ENCODE measurements at regions not wholly inside any gene's neighbourhood (a gene's known extent, or its start where the extent isn't known, plus 50 kb on each side); places are given as distances from the start of the nearest gene placed in this dataset.

DNA sequence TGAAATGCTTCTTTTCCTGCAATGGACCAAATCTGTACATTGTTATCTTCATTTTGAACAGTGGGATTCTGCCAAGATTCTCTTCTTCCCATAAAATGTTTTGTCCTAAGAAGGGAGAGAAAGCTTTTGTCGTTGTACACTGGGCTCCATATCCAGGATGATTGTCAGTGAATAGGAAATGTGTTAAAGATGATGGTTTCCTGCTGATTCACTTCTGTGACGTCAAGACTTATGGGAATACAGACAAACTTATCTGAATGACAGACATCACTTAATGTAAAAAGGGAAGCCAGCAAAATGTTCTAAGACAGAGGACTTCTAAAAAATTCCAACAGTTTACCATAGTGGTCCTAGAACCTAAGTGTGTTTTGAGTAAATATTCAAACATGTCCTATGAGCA lies 53.7 kb upstream of the HPF1 start:
- H3K79me2 ChIP-seq (ENCODE audit: insufficient read depth, low read length): no peaks in the 10 kb centered on the region
- DNase-seq (ENCODE audit: low spot score) (no peak), FAIRE-seq (no peak), ATAC-seq (no peak)
- intact Hi-C loops (cut with micrococcal nuclease; ENCODE audit: unreplicated experiment) (no loop called here), in situ Hi-C loops (cut with HindIII; ENCODE audit: extremely low pct_ligation_motif_present, low pct_unique_long_range_greater_than_20kb) (no loop called here)
- no TSS peak for BruUV-seq (replicated peaks)
- H3K9ac ChIP-seq (ENCODE audit: insufficient read depth, low read depth, low read length): no peak overlapping the region
- H4K20me1 ChIP-seq (ENCODE audit: insufficient read depth, low read length): no peaks in the 10 kb centered on the region
- no peaks in the 10 kb centered on the region for H3K36me3 ChIP-seq (replicated peaks in 1 of 2; ENCODE audit: control insufficient read depth in 1 of 2, insufficient read depth in 2 of 2, low read length in 2 of 2)
- POLR2A ChIA-PET: no interaction called here
- H3K9me3 ChIP-seq (ENCODE audit: low read length): no peaks in the 10 kb centered on the region
- H3K27ac ChIP-seq (ENCODE audit: extremely low read length, insufficient read depth, low read length): no peak overlapping the region
- no peak overlapping the region for H3K4me3 ChIP-seq (replicated peaks in 1 of 3; ENCODE audit: insufficient read depth in 1 of 3, low read depth in 2 of 3, low read length in 3 of 3)
- WGBS (ENCODE audit: low lambda C conversion rate): 2% methylated on average over 2 of the region's 2 CpGs
- no peak overlapping the region for H3K4me2 ChIP-seq (ENCODE audit: low read depth, low read length)
- no peak overlapping the region for H2AFZ ChIP-seq (ENCODE audit: low read length)
- CTCF ChIA-PET (ENCODE audit: low intra/inter-chr PET ratio, low total read pairs): interaction anchor here (2.5 kb wide), 1 partner anchor 237 kb away, joined by 41 read pairs; no protein-coding TSS in a partner anchor
- no peaks in the 10 kb centered on the region for H3K27me3 ChIP-seq (ENCODE audit: control insufficient read depth in 1 of 2, insufficient read depth in 2 of 2, low read length in 2 of 2)
- H3K4me1 ChIP-seq (ENCODE audit: insufficient read depth, low read length): no peaks in the 10 kb centered on the region
- TF ChIP-seq ZNF10 (CRISPR knock-in tag; IDR thresholded peaks at IDR 0.05; ENCODE audit: borderline replicate concordance, low read depth): no peak
- no peak for TF ChIP-seq NFKBIZ (CRISPR knock-in tag; IDR thresholded peaks at IDR 0.05)
- TF ChIP-seq CREB1 (IDR thresholded peaks at IDR 0.05): peak; percentile 82
- no peak for TF ChIP-seq CREB1 (CRISPR knock-in tag; IDR thresholded peaks at IDR 0.05)
- TF ChIP-seq NAIF1 (CRISPR knock-in tag; IDR thresholded peaks at IDR 0.05; ENCODE audit: borderline replicate concordance): no peak

DNA sequence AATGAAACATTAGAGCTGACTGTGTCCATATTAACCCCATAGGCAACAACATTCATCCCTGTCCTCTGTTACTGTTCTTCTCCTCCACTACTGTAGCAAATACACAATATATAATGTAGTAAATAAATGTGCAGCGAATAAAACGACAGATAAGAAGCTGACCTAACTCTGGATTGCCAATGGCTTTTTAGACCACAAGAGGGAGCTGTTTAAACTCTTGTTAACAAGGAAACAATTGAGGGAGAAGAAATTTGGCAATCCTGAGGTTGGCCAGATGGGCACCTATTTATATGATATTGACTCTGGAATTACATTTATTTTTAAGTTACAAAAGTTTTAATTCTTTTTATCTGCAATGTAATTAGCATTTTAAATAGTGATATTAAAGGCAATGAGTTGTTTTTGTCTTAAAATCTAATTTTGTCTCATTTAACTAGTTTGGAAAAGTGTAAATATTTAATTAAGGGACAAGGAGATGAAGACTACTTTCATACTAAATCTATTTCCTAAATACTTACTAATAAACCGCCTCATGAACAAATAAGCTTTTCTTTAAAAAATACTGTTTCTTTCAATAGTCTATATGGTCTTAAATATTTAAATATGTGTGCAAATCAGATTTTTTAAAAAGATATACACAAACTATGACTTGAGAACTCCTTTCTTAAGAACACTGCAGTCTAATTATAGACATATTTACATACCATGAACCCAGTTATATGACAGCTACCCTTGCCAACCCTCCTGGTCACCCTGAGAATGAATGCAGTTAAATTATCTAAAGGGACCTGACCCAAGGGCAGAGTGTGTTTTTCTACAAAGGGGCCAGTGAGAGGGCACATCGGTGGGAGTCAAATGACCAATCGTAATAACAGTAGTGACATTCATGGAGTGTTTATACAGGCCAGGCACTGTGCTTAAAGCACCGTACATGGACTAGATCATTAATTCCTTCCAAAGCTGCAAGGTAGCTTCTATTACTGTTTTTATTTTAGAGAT lies 52.9 kb upstream of the HPF1 start:
- Histone ChIP-seq H3K79me2 (ENCODE audit: insufficient read depth, low read length) (no peaks in the 10 kb centered on the region), H4K20me1 (ENCODE audit: insufficient read depth, low read length) (no peaks in the 10 kb centered on the region), H3K36me3 (replicated peaks in 1 of 2; ENCODE audit: control insufficient read depth in 1 of 2, insufficient read depth in 2 of 2, low read length in 2 of 2) (no peaks in the 10 kb centered on the region), H3K27ac (ENCODE audit: extremely low read length, insufficient read depth, low read length) (no peak overlapping the region), H3K9ac (ENCODE audit: insufficient read depth, low read depth, low read length) (no peak overlapping the region), H3K4me1 (ENCODE audit: insufficient read depth, low read length) (no peaks in the 10 kb centered on the region), H3K4me2 (ENCODE audit: low read depth, low read length) (no peak overlapping the region), H3K4me3 (replicated peaks in 1 of 3; ENCODE audit: insufficient read depth in 1 of 3, low read depth in 2 of 3, low read length in 3 of 3) (no peak overlapping the region), H3K27me3 (ENCODE audit: control insufficient read depth in 1 of 2, insufficient read depth in 2 of 2, low read length in 2 of 2) (no peaks in the 10 kb centered on the region), H2AFZ (ENCODE audit: low read length) (no peak overlapping the region), H3K9me3 (ENCODE audit: low read length) (no peaks in the 10 kb centered on the region)
- ATAC-seq (peak; percentile 74), FAIRE-seq (peak; percentile 66), DNase-seq (ENCODE audit: low spot score) (peak; percentile 69)
- in situ Hi-C loops (cut with HindIII; ENCODE audit: extremely low pct_ligation_motif_present, low pct_unique_long_range_greater_than_20kb) (no loop called here), intact Hi-C loops (cut with micrococcal nuclease; ENCODE audit: unreplicated experiment) (loop anchor here (1.0 kb wide), 2 partner anchors 237 to 280 kb away; no protein-coding TSS in a partner anchor)
- CTCF ChIA-PET (ENCODE audit: low intra/inter-chr PET ratio, low total read pairs): interaction anchor here (2.3 to 2.5 kb wide), 2 partner anchors 237 to 279 kb away, joined by 14 to 41 read pairs; partner anchors contain the start of gene AADAT
- POLR2A ChIA-PET: no interaction called here
- BruUV-seq (replicated peaks): no TSS peak
- WGBS (ENCODE audit: low lambda C conversion rate): under 1% methylated on average over 6 of the region's 6 CpGs
- TF ChIP-seq HNF4G (IDR thresholded peaks at IDR 0.05; ENCODE audit: borderline replicate concordance, low read depth, low read length) (no peak), HNF4G (CRISPR knock-in tag; IDR thresholded peaks at IDR 0.05; ENCODE audit: borderline replicate concordance, low read depth) (no peak), GATA4 (IDR thresholded peaks at IDR 0.05; ENCODE audit: borderline replicate concordance, low read depth) (no peak), KAT7 (CRISPR knock-in tag; IDR thresholded peaks at IDR 0.05; ENCODE audit: borderline replicate concordance) (no peak), ZFP41 (CRISPR knock-in tag; IDR thresholded peaks at IDR 0.05; ENCODE audit: borderline replicate concordance) (no peak), IKZF1 (IDR thresholded peaks at IDR 0.05) (no peak)
- TF ChIP-seq, protein P1, sequence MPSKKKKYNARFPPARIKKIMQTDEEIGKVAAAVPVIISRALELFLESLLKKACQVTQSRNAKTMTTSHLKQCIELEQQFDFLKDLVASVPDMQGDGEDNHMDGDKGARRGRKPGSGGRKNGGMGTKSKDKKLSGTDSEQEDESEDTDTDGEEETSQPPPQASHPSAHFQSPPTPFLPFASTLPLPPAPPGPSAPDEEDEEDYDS (CRISPR knock-in tag; IDR thresholded peaks at IDR 0.05): no peak
- TF ChIP-seq, protein P2, sequence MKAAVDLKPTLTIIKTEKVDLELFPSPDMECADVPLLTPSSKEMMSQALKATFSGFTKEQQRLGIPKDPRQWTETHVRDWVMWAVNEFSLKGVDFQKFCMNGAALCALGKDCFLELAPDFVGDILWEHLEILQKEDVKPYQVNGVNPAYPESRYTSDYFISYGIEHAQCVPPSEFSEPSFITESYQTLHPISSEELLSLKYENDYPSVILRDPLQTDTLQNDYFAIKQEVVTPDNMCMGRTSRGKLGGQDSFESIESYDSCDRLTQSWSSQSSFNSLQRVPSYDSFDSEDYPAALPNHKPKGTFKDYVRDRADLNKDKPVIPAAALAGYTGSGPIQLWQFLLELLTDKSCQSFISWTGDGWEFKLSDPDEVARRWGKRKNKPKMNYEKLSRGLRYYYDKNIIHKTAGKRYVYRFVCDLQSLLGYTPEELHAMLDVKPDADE (CRISPR knock-in tag; IDR thresholded peaks at IDR 0.05): no peak
- TF ChIP-seq, protein P3, sequence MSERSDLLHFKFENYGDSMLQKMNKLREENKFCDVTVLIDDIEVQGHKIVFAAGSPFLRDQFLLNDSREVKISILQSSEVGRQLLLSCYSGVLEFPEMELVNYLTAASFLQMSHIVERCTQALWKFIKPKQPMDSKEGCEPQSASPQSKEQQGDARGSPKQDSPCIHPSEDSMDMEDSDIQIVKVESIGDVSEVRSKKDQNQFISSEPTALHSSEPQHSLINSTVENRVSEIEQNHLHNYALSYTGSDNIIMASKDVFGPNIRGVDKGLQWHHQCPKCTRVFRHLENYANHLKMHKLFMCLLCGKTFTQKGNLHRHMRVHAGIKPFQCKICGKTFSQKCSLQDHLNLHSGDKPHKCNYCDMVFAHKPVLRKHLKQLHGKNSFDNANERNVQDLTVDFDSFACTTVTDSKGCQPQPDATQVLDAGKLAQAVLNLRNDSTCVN (CRISPR knock-in tag; IDR thresholded peaks at IDR 0.05; ENCODE audit: borderline replicate concordance): no peak

All from HepG2 (cell line).